ENCODE measurements at regions not wholly inside any gene's neighbourhood (a gene's known extent, or its start where the extent isn't known, plus 50 kb on each side); places are given as distances from the start of the nearest gene placed in this dataset.

- BruUV-seq (replicated peaks), result no TSS peak
- FAIRE-seq (no peak), ATAC-seq (no peak), DNase-seq (ENCODE audit: extremely low read depth in 1 of 4, low spot score in 3 of 4) (no peak)
- Histone ChIP-seq H3K9me3 (replicated peaks; ENCODE audit: control insufficient read depth, insufficient read depth, low read depth, low read length) (no peaks in the 10 kb centered on the region), H3K27ac (ENCODE audit: extremely low read depth, low read depth, low read length) (no peak overlapping the region), H3K36me3 (ENCODE audit: control insufficient read depth, insufficient read depth, low read length) (no peaks in the 10 kb centered on the region), H2AFZ (ENCODE audit: low read depth, low read length) (no peak overlapping the region), H3K4me2 (ENCODE audit: insufficient read depth, low read length) (no peak overlapping the region), H3K79me2 (ENCODE audit: control insufficient read depth, insufficient read depth, low read length) (no peaks in the 10 kb centered on the region), H3K4me1 (replicated peaks in 1 of 2; ENCODE audit: control insufficient read depth in 2 of 2, insufficient read depth in 2 of 2, low read length in 2 of 2) (no peaks in the 10 kb centered on the region), H3K9ac (ENCODE audit: insufficient read depth in 1 of 2, low read depth in 2 of 2, low read length in 2 of 2) (no peak overlapping the region), H3K27me3 (ENCODE audit: control insufficient read depth in 2 of 2, insufficient read depth in 2 of 2, low read length in 2 of 2) (peaks cover 0 to 22% of the 10 kb centered on the region in 2 experiments; a peak in 3 of 5 replicates), H3K9me1 (ENCODE audit: control insufficient read depth, insufficient read depth, low read length) (no peaks in the 10 kb centered on the region), H3K4me3 (no peak overlapping the region), H4K20me1 (replicated peaks; ENCODE audit: control insufficient read depth, insufficient read depth, low read length) (no peaks in the 10 kb centered on the region)
- ChIA-PET CTCF (ENCODE audit: low intra/inter-chr PET ratio) (interaction anchor here (0.7 kb wide), 1 partner anchor 1085 kb away, joined by 3 read pairs; no protein-coding TSS in a partner anchor), POLR2A (no interaction called here)
- in situ Hi-C loops (cut with MboI) (no loop called here), intact Hi-C loops (cut with micrococcal nuclease) (no loop called here)
- 0% methylated on average over 11 of the region's 11 CpGs for WGBS (ENCODE audit: insufficient coverage, low coverage, missing lambda C conversion rate)
- TF ChIP-seq RERE (CRISPR knock-in tag; IDR thresholded peaks at IDR 0.05; ENCODE audit: borderline replicate concordance), result no peak
- TF ChIP-seq HCFC1 (IDR thresholded peaks at IDR 0.05; ENCODE audit: low read depth, low read length), result no peak
- no peak for TF ChIP-seq ZNF696 (CRISPR knock-in tag; conservative IDR thresholded peaks at IDR 0.05)
- no peak for TF ChIP-seq ZC3H11A (IDR thresholded peaks at IDR 0.05; ENCODE audit: low read depth, low read length)
- TF ChIP-seq NR3C1 (CRISPR knock-in tag; IDR thresholded peaks at IDR 0.05), result no peak
- no peak for TF ChIP-seq SOX6 (IDR thresholded peaks at IDR 0.05)
- TF ChIP-seq ZNF431 (CRISPR knock-in tag; IDR thresholded peaks at IDR 0.05), result no peak
- no peak for TF ChIP-seq ZNF57 (CRISPR knock-in tag; IDR thresholded peaks at IDR 0.05)
- no peak for TF ChIP-seq TEAD1 (CRISPR knock-in tag; IDR thresholded peaks at IDR 0.05)
- TF ChIP-seq STAG1 (CRISPR knock-in tag; IDR thresholded peaks at IDR 0.05; ENCODE audit: borderline replicate concordance), result no peak
- TF ChIP-seq CHD4 (IDR thresholded peaks at IDR 0.05; ENCODE audit: insufficient read depth, insufficient replicate concordance, low read depth, low read length, poor library complexity, severe bottlenecking), result no peak
- TF ChIP-seq ELK3 (CRISPR knock-in tag; IDR thresholded peaks at IDR 0.05), result no peak
- no peak for TF ChIP-seq FOXO4 (CRISPR knock-in tag; IDR thresholded peaks at IDR 0.05)
- no peak for TF ChIP-seq XRCC4 (IDR thresholded peaks at IDR 0.05; ENCODE audit: extremely low read depth, insufficient read depth, insufficient read length)
Measured at GRCh38 chr11:120027546-120028180, 110.2 kb downstream of the TRIM29 start.

Measured in K562 (cell line).